B cell (primary cell): ENCODE measurements at regions not wholly inside any gene's neighbourhood (a gene's known extent, or its start where the extent isn't known, plus 50 kb on each side); places are given as distances from the start of the nearest gene placed in this dataset.

Experiments used
- ATAC-seq: fragments of 200-7000 bp; cut with Tn5 transposase; one replicate; pipeline ENCODE4 v1.10.0; 2021; ENCODE audit warnings: low read depth, mild to moderate bottlenecking, moderate number of reproducible peaks, moderate library complexity
- CTCF ChIA-PET: fragments of 350-600 bp; sonication (Branson Sonifier 250); formaldehyde crosslinking; loops from one replicate; lab custom pipeline; 2021; ENCODE audit warnings: antibody characterized with exemption, inconsistent platforms; lab: Charles Lee
- POLR2A ChIA-PET: fragments of 350-600 bp; sonication (Branson Sonifier 250); formaldehyde crosslinking; loops from one replicate; lab custom pipeline; 2021; ENCODE audit warnings: antibody characterized with exemption; lab: Charles Lee
- DNase-seq: peaks from one replicate; pipeline ENCODE4 v3.0.0; 2013
- H2AFZ ChIP-seq: 2 replicates; pipeline ENCODE4 v1.6.1; 2012; ENCODE audit warnings: mild to moderate bottlenecking, low read depth, low read length; ENCODE audit not compliant: insufficient read depth, poor library complexity, severe bottlenecking
- H3K27ac ChIP-seq, 2 donors: 1 replicate in 1 of 2; 2 replicates in 1 of 2; pipeline ENCODE4 v1.5.1; 2012 to 2013; ENCODE audit warnings: low read length in 2 of 2, mild to moderate bottlenecking in 2 of 2, moderate library complexity in 1 of 2
- H3K27me3 ChIP-seq, 4 experiments: fragments of 200-600 bp in 1 of 4; sonication (generic) in 1 of 4; replicated peaks in 1 of 4; 1 replicate in 2 of 4; 2 replicates in 2 of 4; pipeline versions ENCODE4 v1.6.1 to v1.7.0; 2013 to 2016; ENCODE audit warnings: low read length in 3 of 4, mild to moderate bottlenecking in 2 of 4, mixed read lengths in 1 of 4, moderate library complexity in 1 of 4; ENCODE audit not compliant: insufficient read depth in 4 of 4, control insufficient read depth in 3 of 4; ENCODE audit errors: control extremely low read depth in 1 of 4
- H3K36me3 ChIP-seq, 2 experiments: replicated peaks in 1 of 2; 1 replicate in 1 of 2; 2 replicates in 1 of 2; pipeline versions ENCODE4 v1.6.1 to v1.7.1; 2013; ENCODE audit warnings: low read length in 1 of 2; ENCODE audit not compliant: insufficient read depth in 2 of 2, control insufficient read depth in 1 of 2; ENCODE audit errors: control extremely low read depth in 1 of 2, extremely low read depth in 1 of 2
- H3K4me1 ChIP-seq, 2 donors: fragments of 200-600 bp in 1 of 2; sonication (generic) in 1 of 2; 1 replicate in 1 of 2; 2 replicates in 1 of 2; pipeline versions ENCODE4 v1.5.1 to v1.6.1; 2013 to 2017; ENCODE audit warnings: low read length in 2 of 2; ENCODE audit not compliant: control insufficient read depth in 2 of 2, insufficient read depth in 2 of 2
- H3K4me2 ChIP-seq: replicated peaks from 2 replicates; pipeline ENCODE3; 2012; ENCODE audit warnings: mild to moderate bottlenecking, low read depth, low read length; ENCODE audit not compliant: poor library complexity, severe bottlenecking
- H3K4me3 ChIP-seq, 5 experiments: fragments of 200-600 bp in 1 of 5; sonication (generic) in 1 of 5; 1 replicate in 3 of 5; 2 replicates in 2 of 5; pipeline versions ENCODE4 v1.5.1 to v1.7.0; 2011 to 2016; ENCODE audit warnings: low read length in 4 of 5, mild to moderate bottlenecking in 4 of 5, low read depth in 2 of 5, control low read depth in 1 of 5, moderate library complexity in 1 of 5; ENCODE audit not compliant: insufficient read depth in 1 of 5; ENCODE audit errors: control extremely low read depth in 1 of 5, extremely low read depth in 1 of 5
- H3K79me2 ChIP-seq: fragments of 200-600 bp; sonication (generic); one replicate; pipeline ENCODE4 v1.6.0; 2016; ENCODE audit warnings: low read length; ENCODE audit not compliant: control insufficient read depth, insufficient read depth
- H3K9ac ChIP-seq: fragments of 200-600 bp; sonication (generic); 2 replicates; pipeline ENCODE4 v1.6.1; 2017; ENCODE audit warnings: mild to moderate bottlenecking, low read length, moderate library complexity
- H3K9me3 ChIP-seq, 3 donors: one replicate each; pipeline versions ENCODE4 v1.6.1 to v1.7.1; 2013; ENCODE audit warnings: low read length in 2 of 3; ENCODE audit not compliant: control insufficient read depth in 2 of 3, insufficient read depth in 1 of 3; ENCODE audit errors: control extremely low read depth in 1 of 3
- H4K20me1 ChIP-seq: 2 replicates; pipeline ENCODE4 v1.6.0; 2012; ENCODE audit warnings: mild to moderate bottlenecking, low read length; ENCODE audit not compliant: insufficient read depth, control insufficient read depth, poor library complexity, severe bottlenecking
- H3K27ac Mint-ChIP-seq: one replicate; pipeline ENCODE4 v1.8.0; 2021; ENCODE audit warnings: mixed read lengths
- H3K27me3 Mint-ChIP-seq: one replicate; pipeline ENCODE4 v1.8.0; 2021; ENCODE audit warnings: mixed read lengths
- H3K4me1 Mint-ChIP-seq: one replicate; pipeline ENCODE4 v1.8.0; 2021; ENCODE audit warnings: mixed read lengths
- H3K4me3 Mint-ChIP-seq: one replicate; pipeline ENCODE4 v1.8.0; 2021; ENCODE audit warnings: mixed read lengths
- H3K9me3 Mint-ChIP-seq: one replicate; pipeline ENCODE4 v1.8.0; 2022; ENCODE audit warnings: mixed read lengths; ENCODE audit not compliant: insufficient read depth
- EZH2 ChIP-seq: IDR thresholded peaks from 2 replicates; pipeline ENCODE4 v1.6.1; 2012; ENCODE audit warnings: borderline replicate concordance, low read depth, mild to moderate bottlenecking, moderate library complexity, low read length; ENCODE audit not compliant: insufficient read depth, poor library complexity, severe bottlenecking
- WGBS: methylation state at CpG from one replicate; pipeline ENCODE4 v1.1.5; 2013; ENCODE audit warnings: missing lambda C conversion rate; ENCODE audit not compliant: insufficient coverage; 5-methylcytosine and 5-hydroxymethylcytosine counted together
- intact Hi-C: fragments of 100-400 bp; cut with micrococcal nuclease; formaldehyde crosslinking; loops from one replicate; pipeline ENCODE4 v1.10.0; 2022
- TF ChIP-seq, protein P1 (sequence below): fragments of 200-600 bp; IDR thresholded peaks from one replicate; pipeline ENCODE4 v1.8.0; 2022; ENCODE audit warnings: antibody characterized with exemption, mild to moderate bottlenecking

DNA sequence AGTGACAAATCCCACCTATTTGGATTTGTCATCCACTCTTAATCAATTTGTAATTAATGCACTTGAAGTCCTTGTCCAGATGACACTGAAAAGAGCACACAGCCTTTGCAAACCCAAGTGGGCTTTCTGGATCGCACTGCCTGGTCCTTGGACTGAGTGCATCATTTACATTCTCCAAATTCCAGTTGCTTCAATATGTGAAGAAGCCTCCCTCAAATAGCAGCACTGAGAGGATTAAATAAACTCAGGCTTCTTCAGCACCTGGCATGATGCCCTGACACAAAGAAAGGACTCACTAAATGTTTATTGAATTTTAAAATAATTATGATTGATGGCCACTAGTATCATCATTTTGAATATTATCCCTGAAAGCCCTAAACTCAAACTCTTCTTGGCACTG is 496.5 kb downstream of the VRK1 start:
- DNase-seq (no peak), ATAC-seq (no peak)
- Histone ChIP-seq H3K36me3 (no peaks in the 10 kb centered on the region), H3K79me2 (no peaks in the 10 kb centered on the region), H3K27ac (no peak overlapping the region), H3K4me1 (no peaks in the 10 kb centered on the region), H2AFZ (no peak overlapping the region), H3K4me2 (no peak overlapping the region), H3K9me3 (no peaks in the 10 kb centered on the region), H3K9ac (no peak overlapping the region), H3K27me3 (peaks cover 0 to 2% (median 0%) of the 10 kb centered on the region in 4 experiments), H4K20me1 (no peaks in the 10 kb centered on the region), H3K4me3 (no peak overlapping the region)
- POLR2A ChIA-PET = no interaction called here
- H3K4me1 Mint-ChIP-seq = no peaks in the 10 kb centered on the region
- no peak overlapping the region for H3K4me3 Mint-ChIP-seq
- intact Hi-C loops = no loop called here
- WGBS = 100% methylated on average over 1 of the region's 1 CpG
- no peaks in the 10 kb centered on the region for H3K9me3 Mint-ChIP-seq
- CTCF ChIA-PET = no interaction called here
- no peaks in the 10 kb centered on the region for H3K27me3 Mint-ChIP-seq
- TF ChIP-seq EZH2 = no peak
- TF ChIP-seq, protein P1, sequence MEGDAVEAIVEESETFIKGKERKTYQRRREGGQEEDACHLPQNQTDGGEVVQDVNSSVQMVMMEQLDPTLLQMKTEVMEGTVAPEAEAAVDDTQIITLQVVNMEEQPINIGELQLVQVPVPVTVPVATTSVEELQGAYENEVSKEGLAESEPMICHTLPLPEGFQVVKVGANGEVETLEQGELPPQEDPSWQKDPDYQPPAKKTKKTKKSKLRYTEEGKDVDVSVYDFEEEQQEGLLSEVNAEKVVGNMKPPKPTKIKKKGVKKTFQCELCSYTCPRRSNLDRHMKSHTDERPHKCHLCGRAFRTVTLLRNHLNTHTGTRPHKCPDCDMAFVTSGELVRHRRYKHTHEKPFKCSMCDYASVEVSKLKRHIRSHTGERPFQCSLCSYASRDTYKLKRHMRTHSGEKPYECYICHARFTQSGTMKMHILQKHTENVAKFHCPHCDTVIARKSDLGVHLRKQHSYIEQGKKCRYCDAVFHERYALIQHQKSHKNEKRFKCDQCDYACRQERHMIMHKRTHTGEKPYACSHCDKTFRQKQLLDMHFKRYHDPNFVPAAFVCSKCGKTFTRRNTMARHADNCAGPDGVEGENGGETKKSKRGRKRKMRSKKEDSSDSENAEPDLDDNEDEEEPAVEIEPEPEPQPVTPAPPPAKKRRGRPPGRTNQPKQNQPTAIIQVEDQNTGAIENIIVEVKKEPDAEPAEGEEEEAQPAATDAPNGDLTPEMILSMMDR = no peak
- H3K27ac Mint-ChIP-seq = no peak overlapping the region

DNA sequence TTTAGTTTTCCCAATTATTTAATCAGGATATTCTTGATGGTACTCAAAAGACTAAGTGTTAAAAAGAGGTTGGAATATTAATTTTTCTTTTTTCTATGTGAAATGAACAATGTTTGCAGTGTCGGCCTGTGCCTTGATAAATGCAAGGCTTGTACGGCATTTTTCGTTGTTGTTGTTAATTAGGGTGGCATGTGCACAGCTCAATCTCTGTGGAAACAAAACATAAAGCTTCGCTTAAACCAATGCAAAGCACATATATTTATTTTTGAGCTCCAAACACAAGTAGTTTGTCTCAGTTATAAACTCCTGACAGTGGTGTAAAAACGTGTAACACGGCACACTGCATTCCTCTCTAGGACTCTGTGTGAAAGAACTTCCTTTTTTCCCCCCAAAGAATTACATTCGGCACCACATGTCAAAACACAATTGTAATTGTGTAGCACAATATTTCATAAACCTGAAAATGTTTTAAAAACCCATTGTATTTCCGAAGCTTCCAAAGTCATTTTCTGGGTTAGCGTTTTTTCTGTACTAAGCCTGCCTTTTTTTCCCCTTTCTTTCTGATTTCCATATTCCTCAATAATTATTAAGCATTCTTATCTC is 498.0 kb downstream of the VRK1 start:
- Histone ChIP-seq H3K36me3 (no peaks in the 10 kb centered on the region), H3K79me2 (no peaks in the 10 kb centered on the region), H4K20me1 (no peaks in the 10 kb centered on the region), H3K9me3 (no peaks in the 10 kb centered on the region), H3K9ac (no peak overlapping the region), H2AFZ (no peak overlapping the region), H3K27me3 (no peaks in the 10 kb centered on the region), H3K4me1 (no peaks in the 10 kb centered on the region), H3K4me2 (no peak overlapping the region), H3K4me3 (no peak overlapping the region), H3K27ac (no peak overlapping the region)
- DNase-seq = no peak
- H3K27me3 Mint-ChIP-seq = peaks cover 4% of the 10 kb centered on the region
- no peak for ATAC-seq
- no peak overlapping the region for H3K27ac Mint-ChIP-seq
- no peaks in the 10 kb centered on the region for H3K9me3 Mint-ChIP-seq
- H3K4me3 Mint-ChIP-seq = no peak overlapping the region
- WGBS = 50% methylated on average over 2 of the region's 9 CpGs
- TF ChIP-seq EZH2 = no peak
- TF ChIP-seq, protein P1 = no peak
- H3K4me1 Mint-ChIP-seq = no peaks in the 10 kb centered on the region
- ChIA-PET CTCF (no interaction called here), POLR2A (no interaction called here)
- intact Hi-C loops = no loop called here
